Upper lobe of left lung (tissue), 4 donors: ENCODE measurements at regions not wholly inside any gene's neighbourhood (a gene's known extent, or its start where the extent isn't known, plus 50 kb on each side); places are given as distances from the start of the nearest gene placed in this dataset.
"Not testable (repeated sequence)": the region's sequence is repeated elsewhere in the genome, so short reads cannot be mapped to it uniquely, and the experiment has no call there.

Experiments used
- POLR2A ChIP-seq, 4 donors: fragments of 450-650 bp; IDR thresholded peaks; one replicate each; pipeline ENCODE4 v1.5.1; 2016 to 2017; ENCODE audit warnings: antibody characterized with exemption in 4 of 4, mild to moderate bottlenecking in 2 of 4
- TF ChIP-seq, protein P1 (sequence below), 6 experiments: fragments of 450-650 bp in 4 of 6; fragments of 200-600 bp in 2 of 6; sonication (generic) in 2 of 6; IDR thresholded peaks; one replicate each; pipeline ENCODE4 v1.5.1; 2016 to 2019; ENCODE audit warnings: antibody characterized with exemption in 6 of 6

- TF ChIP-seq, protein P1, sequence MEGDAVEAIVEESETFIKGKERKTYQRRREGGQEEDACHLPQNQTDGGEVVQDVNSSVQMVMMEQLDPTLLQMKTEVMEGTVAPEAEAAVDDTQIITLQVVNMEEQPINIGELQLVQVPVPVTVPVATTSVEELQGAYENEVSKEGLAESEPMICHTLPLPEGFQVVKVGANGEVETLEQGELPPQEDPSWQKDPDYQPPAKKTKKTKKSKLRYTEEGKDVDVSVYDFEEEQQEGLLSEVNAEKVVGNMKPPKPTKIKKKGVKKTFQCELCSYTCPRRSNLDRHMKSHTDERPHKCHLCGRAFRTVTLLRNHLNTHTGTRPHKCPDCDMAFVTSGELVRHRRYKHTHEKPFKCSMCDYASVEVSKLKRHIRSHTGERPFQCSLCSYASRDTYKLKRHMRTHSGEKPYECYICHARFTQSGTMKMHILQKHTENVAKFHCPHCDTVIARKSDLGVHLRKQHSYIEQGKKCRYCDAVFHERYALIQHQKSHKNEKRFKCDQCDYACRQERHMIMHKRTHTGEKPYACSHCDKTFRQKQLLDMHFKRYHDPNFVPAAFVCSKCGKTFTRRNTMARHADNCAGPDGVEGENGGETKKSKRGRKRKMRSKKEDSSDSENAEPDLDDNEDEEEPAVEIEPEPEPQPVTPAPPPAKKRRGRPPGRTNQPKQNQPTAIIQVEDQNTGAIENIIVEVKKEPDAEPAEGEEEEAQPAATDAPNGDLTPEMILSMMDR (IDR thresholded peaks at IDR 0.05) = not testable (repeated sequence)
- TF ChIP-seq POLR2A (IDR thresholded peaks at IDR 0.05) = not testable (repeated sequence)
Observed at GRCh38 chr6:164602415-164602814, 707.0 kb downstream of the C6orf118 start.
